ENCODE measurements at regions not wholly inside any gene's neighbourhood (a gene's known extent, or its start where the extent isn't known, plus 50 kb on each side); places are given as distances from the start of the nearest gene placed in this dataset.

GRCh38 chr3:144369129-144369879 lies 397.7 kb downstream of the DIPK2A start:
- no peak for DNase-seq (ENCODE audit: extremely low spot score)
- TF ChIP-seq FOXM1 (IDR thresholded peaks at IDR 0.05; ENCODE audit: borderline replicate concordance) (no peak), TARDBP (IDR thresholded peaks at IDR 0.05) (no peak), LEF1 (IDR thresholded peaks at IDR 0.05; ENCODE audit: borderline replicate concordance) (no peak), PKNOX1 (IDR thresholded peaks at IDR 0.05) (no peak), SUZ12 (IDR thresholded peaks at IDR 0.05) (no peak), ARNT (IDR thresholded peaks at IDR 0.05) (no peak), L3MBTL2 (conservative IDR thresholded peaks at IDR 0.05) (no peak), ZNF384 (IDR thresholded peaks at IDR 0.05) (no peak), FOXK2 (IDR thresholded peaks at IDR 0.05) (no peak), HDGF (IDR thresholded peaks at IDR 0.05; ENCODE audit: borderline replicate concordance) (no peak), NFRKB (IDR thresholded peaks at IDR 0.05) (no peak), BHLHE40 (IDR thresholded peaks at IDR 0.05; ENCODE audit: borderline replicate concordance) (no peak), SP1 (IDR thresholded peaks at IDR 0.05) (no peak), ELF4 (IDR thresholded peaks at IDR 0.05) (no peak), CTBP1 (IDR thresholded peaks at IDR 0.05; ENCODE audit: borderline replicate concordance) (no peak), FOXA1 (IDR thresholded peaks at IDR 0.05) (no peak)
- POLR2A ChIA-PET, result no interaction called here
- CTCF ChIA-PET, result no interaction called here

DNA sequence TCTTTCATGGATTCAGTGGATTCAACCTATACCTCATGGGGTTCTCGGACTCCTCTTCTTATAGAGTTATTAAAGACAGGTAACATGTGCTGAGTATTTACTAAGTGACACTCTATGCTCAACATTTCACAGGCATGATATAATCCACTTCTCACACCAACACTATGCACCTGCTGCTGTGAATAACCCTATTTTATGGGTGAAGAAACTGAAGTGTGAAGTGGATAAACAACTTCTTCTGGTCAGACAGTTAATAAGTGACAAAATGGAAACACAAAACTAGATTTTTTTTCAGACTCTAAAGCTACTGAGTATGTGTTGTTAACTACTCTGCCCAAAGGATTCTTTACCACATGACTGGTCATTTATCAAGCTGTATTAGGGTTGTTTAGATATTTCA lies 403.5 kb downstream of the DIPK2A start:
- ChIA-PET POLR2A (no interaction called here), CTCF (no interaction called here)

GRCh38 chr3:144380849-144381248 lies 409.2 kb downstream of the DIPK2A start:
- ChIA-PET CTCF (no interaction called here), POLR2A (no interaction called here)
- no peak for DNase-seq (ENCODE audit: extremely low spot score)
- TF ChIP-seq SP1 (IDR thresholded peaks at IDR 0.05), result no peak
- no peak for TF ChIP-seq HDGF (IDR thresholded peaks at IDR 0.05; ENCODE audit: borderline replicate concordance)
- no peak for TF ChIP-seq FOXA1 (IDR thresholded peaks at IDR 0.05)
- no peak for TF ChIP-seq CTBP1 (IDR thresholded peaks at IDR 0.05; ENCODE audit: borderline replicate concordance)
- no peak for TF ChIP-seq LEF1 (IDR thresholded peaks at IDR 0.05; ENCODE audit: borderline replicate concordance)

More for the DNA sequence above, 403.5 kb downstream of the DIPK2A start:
- TF ChIP-seq LEF1 (IDR thresholded peaks at IDR 0.05; ENCODE audit: borderline replicate concordance) (no peak), NFRKB (IDR thresholded peaks at IDR 0.05) (no peak), L3MBTL2 (conservative IDR thresholded peaks at IDR 0.05) (no peak), HDGF (IDR thresholded peaks at IDR 0.05; ENCODE audit: borderline replicate concordance) (no peak), ZNF384 (IDR thresholded peaks at IDR 0.05) (no peak), FOXM1 (IDR thresholded peaks at IDR 0.05; ENCODE audit: borderline replicate concordance) (no peak), ARNT (IDR thresholded peaks at IDR 0.05) (no peak), ELF4 (IDR thresholded peaks at IDR 0.05) (no peak), CTBP1 (IDR thresholded peaks at IDR 0.05; ENCODE audit: borderline replicate concordance) (no peak), SUZ12 (IDR thresholded peaks at IDR 0.05) (no peak), FOXA1 (IDR thresholded peaks at IDR 0.05) (no peak), TARDBP (IDR thresholded peaks at IDR 0.05) (no peak)
- DNase-seq (ENCODE audit: extremely low spot score), result no peak

GRCh38 chr3:144381607-144382006 lies 410.0 kb downstream of the DIPK2A start:
- no peak for TF ChIP-seq CTBP1 (IDR thresholded peaks at IDR 0.05; ENCODE audit: borderline replicate concordance)

GRCh38 chr3:144384241-144384979 lies 412.8 kb downstream of the DIPK2A start:
- ChIA-PET POLR2A (no interaction called here), CTCF (no interaction called here)
- DNase-seq (ENCODE audit: extremely low spot score), result no peak
- no peak for TF ChIP-seq TARDBP (IDR thresholded peaks at IDR 0.05)
- no peak for TF ChIP-seq L3MBTL2 (conservative IDR thresholded peaks at IDR 0.05)
- no peak for TF ChIP-seq BHLHE40 (IDR thresholded peaks at IDR 0.05; ENCODE audit: borderline replicate concordance)
- TF ChIP-seq LEF1 (IDR thresholded peaks at IDR 0.05; ENCODE audit: borderline replicate concordance), result no peak
- no peak for TF ChIP-seq ZNF384 (IDR thresholded peaks at IDR 0.05)
- TF ChIP-seq FOXK2 (IDR thresholded peaks at IDR 0.05), result no peak
- TF ChIP-seq ARNT (IDR thresholded peaks at IDR 0.05), result no peak
- TF ChIP-seq SP1 (IDR thresholded peaks at IDR 0.05), result no peak
- TF ChIP-seq ELF4 (IDR thresholded peaks at IDR 0.05), result no peak
- no peak for TF ChIP-seq HDGF (IDR thresholded peaks at IDR 0.05; ENCODE audit: borderline replicate concordance)
- no peak for TF ChIP-seq PKNOX1 (IDR thresholded peaks at IDR 0.05)
- no peak for TF ChIP-seq FOXA1 (IDR thresholded peaks at IDR 0.05)
- no peak for TF ChIP-seq FOXM1 (IDR thresholded peaks at IDR 0.05; ENCODE audit: borderline replicate concordance)

More at GRCh38 chr3:144381607-144382006, 410.0 kb downstream of the DIPK2A start:
- no peak for DNase-seq (ENCODE audit: extremely low spot score)
- CTCF ChIA-PET, result no interaction called here
- POLR2A ChIA-PET, result no interaction called here

- DNase-seq (ENCODE audit: extremely low spot score), result no peak
- CTCF ChIA-PET, result no interaction called here
- TF ChIP-seq TARDBP (IDR thresholded peaks at IDR 0.05), result no peak
- no peak for TF ChIP-seq ARNT (IDR thresholded peaks at IDR 0.05)
- TF ChIP-seq ELF4 (IDR thresholded peaks at IDR 0.05), result no peak
- POLR2A ChIA-PET, result no interaction called here
Observed at GRCh38 chr3:144390786-144391185, 419.2 kb downstream of the DIPK2A start.

- ChIA-PET POLR2A (no interaction called here), CTCF (no interaction called here)
- TF ChIP-seq SUZ12 (IDR thresholded peaks at IDR 0.05), result no peak
- TF ChIP-seq FOXA1 (IDR thresholded peaks at IDR 0.05), result no peak
- TF ChIP-seq BHLHE40 (IDR thresholded peaks at IDR 0.05; ENCODE audit: borderline replicate concordance), result no peak
- TF ChIP-seq HDGF (IDR thresholded peaks at IDR 0.05; ENCODE audit: borderline replicate concordance), result no peak
- TF ChIP-seq PKNOX1 (IDR thresholded peaks at IDR 0.05), result no peak
- TF ChIP-seq FOXK2 (IDR thresholded peaks at IDR 0.05), result no peak
- TF ChIP-seq SP1 (IDR thresholded peaks at IDR 0.05), result no peak
- no peak for TF ChIP-seq L3MBTL2 (conservative IDR thresholded peaks at IDR 0.05)
- TF ChIP-seq FOXM1 (IDR thresholded peaks at IDR 0.05; ENCODE audit: borderline replicate concordance), result no peak
- TF ChIP-seq NFRKB (IDR thresholded peaks at IDR 0.05), result no peak
- no peak for DNase-seq (ENCODE audit: extremely low spot score)
Observed at GRCh38 chr3:144391236-144391635, 419.6 kb downstream of the DIPK2A start.
